Upper lobe of left lung (tissue), 6 donors: ENCODE measurements at regions not wholly inside any gene's neighbourhood (a gene's known extent, or its start where the extent isn't known, plus 50 kb on each side); places are given as distances from the start of the nearest gene placed in this dataset.

Experiments
- ATAC-seq, 2 donors: fragments of 200-7000 bp; cut with Tn5 transposase; one replicate each; pipeline ENCODE4 v1.9.1; 2022; ENCODE audit warnings: mild to moderate bottlenecking in 2 of 2, moderate library complexity in 2 of 2; ENCODE audit not compliant: low FRiP score in 2 of 2
- DNase-seq, 2 donors: peaks; one replicate each; pipeline ENCODE4 v3.0.0-alpha.2; 2019 to 2020
- H3K27ac ChIP-seq, 4 donors: fragments of 200-600 bp; sonication (generic); one replicate each; pipeline ENCODE4 v1.5.1; 2016 to 2019
- H3K27me3 ChIP-seq, 4 donors: fragments of 200-600 bp; sonication (generic); one replicate each; pipeline ENCODE4 v1.5.1; 2017 to 2019
- H3K36me3 ChIP-seq, 4 donors: fragments of 200-600 bp; sonication (generic); one replicate each; pipeline ENCODE4 v1.5.1; 2016 to 2019
- H3K4me1 ChIP-seq, 4 donors: fragments of 200-600 bp; sonication (generic); one replicate each; pipeline ENCODE4 v1.5.1; 2018 to 2019
- H3K4me3 ChIP-seq, 4 donors: fragments of 200-600 bp; sonication (generic); one replicate each; pipeline ENCODE4 v1.5.1; 2017 to 2019; ENCODE audit warnings: mild to moderate bottlenecking in 2 of 4, moderate library complexity in 1 of 4
- H3K9me3 ChIP-seq, 4 donors: fragments of 200-600 bp; sonication (generic); one replicate each; pipeline ENCODE4 v1.5.1; 2018 to 2019
- EP300 ChIP-seq, 4 donors: sonication (generic); formaldehyde crosslinking; IDR thresholded peaks; one replicate each; pipeline ENCODE4 v1.5.1; 2017; ENCODE audit warnings: antibody characterized with exemption in 4 of 4, control low read depth in 2 of 4
- POLR2A ChIP-seq, 4 donors: fragments of 450-650 bp; IDR thresholded peaks; one replicate each; pipeline ENCODE4 v1.5.1; 2016 to 2017; ENCODE audit warnings: antibody characterized with exemption in 4 of 4, mild to moderate bottlenecking in 2 of 4
- POLR2AphosphoS5 ChIP-seq, 2 donors: sonication (generic); formaldehyde crosslinking; IDR thresholded peaks; one replicate each; pipeline ENCODE4 v1.5.1; 2017; ENCODE audit warnings: antibody characterized with exemption in 2 of 2
- WGBS, 2 donors: methylation state at CpG; one replicate each; pipeline ENCODE4 v1.1.5; 2017 to 2018; 5-methylcytosine and 5-hydroxymethylcytosine counted together
- TF ChIP-seq, protein P1 (sequence below), 6 experiments: fragments of 450-650 bp in 4 of 6; fragments of 200-600 bp in 2 of 6; sonication (generic) in 2 of 6; IDR thresholded peaks; one replicate each; pipeline ENCODE4 v1.5.1; 2016 to 2019; ENCODE audit warnings: antibody characterized with exemption in 6 of 6
- donor health status: DM: no; HTN: no; CAD: no; lungs with moderate emphysema.
- donor health status: DM: no; HTN: yes; CAD: no; lungs with severe emphysema.

GRCh38 chr4:38491854-38492478 is 172.0 kb upstream of the KLF3 start:
- Histone ChIP-seq H3K27me3 (no peaks in the 10 kb centered on the region), H3K36me3 (no peaks in the 10 kb centered on the region), H3K27ac (no peak overlapping the region), H3K9me3 (no peaks in the 10 kb centered on the region), H3K4me3 (no peak overlapping the region), H3K4me1 (peaks cover 6 to 24% (median 10%) of the 10 kb centered on the region in 4 donors)
- DNase-seq, result no peak
- no peak for ATAC-seq
- 88 to 94% methylated on average over 3 of the region's 3 CpGs for WGBS, 2 donors
- TF ChIP-seq POLR2A (IDR thresholded peaks at IDR 0.05) (no peak), POLR2AphosphoS5 (IDR thresholded peaks at IDR 0.05) (no peak), EP300 (IDR thresholded peaks at IDR 0.05) (no peak)
- TF ChIP-seq, protein P1, sequence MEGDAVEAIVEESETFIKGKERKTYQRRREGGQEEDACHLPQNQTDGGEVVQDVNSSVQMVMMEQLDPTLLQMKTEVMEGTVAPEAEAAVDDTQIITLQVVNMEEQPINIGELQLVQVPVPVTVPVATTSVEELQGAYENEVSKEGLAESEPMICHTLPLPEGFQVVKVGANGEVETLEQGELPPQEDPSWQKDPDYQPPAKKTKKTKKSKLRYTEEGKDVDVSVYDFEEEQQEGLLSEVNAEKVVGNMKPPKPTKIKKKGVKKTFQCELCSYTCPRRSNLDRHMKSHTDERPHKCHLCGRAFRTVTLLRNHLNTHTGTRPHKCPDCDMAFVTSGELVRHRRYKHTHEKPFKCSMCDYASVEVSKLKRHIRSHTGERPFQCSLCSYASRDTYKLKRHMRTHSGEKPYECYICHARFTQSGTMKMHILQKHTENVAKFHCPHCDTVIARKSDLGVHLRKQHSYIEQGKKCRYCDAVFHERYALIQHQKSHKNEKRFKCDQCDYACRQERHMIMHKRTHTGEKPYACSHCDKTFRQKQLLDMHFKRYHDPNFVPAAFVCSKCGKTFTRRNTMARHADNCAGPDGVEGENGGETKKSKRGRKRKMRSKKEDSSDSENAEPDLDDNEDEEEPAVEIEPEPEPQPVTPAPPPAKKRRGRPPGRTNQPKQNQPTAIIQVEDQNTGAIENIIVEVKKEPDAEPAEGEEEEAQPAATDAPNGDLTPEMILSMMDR (IDR thresholded peaks at IDR 0.05), result no peak

DNA sequence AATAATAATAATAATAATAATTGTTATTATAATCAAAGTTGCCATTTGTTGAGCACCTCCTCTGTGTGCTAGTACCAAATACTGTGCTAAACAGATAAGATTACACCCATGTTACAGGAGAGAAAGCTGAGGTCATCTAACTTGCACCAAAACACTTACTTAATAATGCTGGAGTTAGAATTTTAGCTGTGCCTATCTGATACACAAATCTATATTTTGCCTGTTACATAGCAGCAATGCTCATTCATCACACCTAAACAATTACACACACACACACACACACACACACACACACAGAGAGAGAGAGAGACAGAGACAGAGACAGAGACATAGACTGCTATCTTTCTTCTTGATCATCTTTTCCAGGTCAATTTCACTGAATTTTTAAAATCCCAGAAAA is 170.9 kb upstream of the KLF3 start:
- Histone ChIP-seq H3K27ac (no peak overlapping the region), H3K36me3 (no peaks in the 10 kb centered on the region), H3K9me3 (no peaks in the 10 kb centered on the region), H3K4me3 (no peak overlapping the region), H3K27me3 (no peaks in the 10 kb centered on the region), H3K4me1 (peaks cover 6 to 24% (median 10%) of the 10 kb centered on the region in 4 donors)
- TF ChIP-seq POLR2A (IDR thresholded peaks at IDR 0.05) (no peak), POLR2AphosphoS5 (IDR thresholded peaks at IDR 0.05) (no peak), EP300 (IDR thresholded peaks at IDR 0.05) (no peak)
- TF ChIP-seq, protein P1 (IDR thresholded peaks at IDR 0.05), result no peak
- no peak for DNase-seq
- ATAC-seq, result no peak

DNA sequence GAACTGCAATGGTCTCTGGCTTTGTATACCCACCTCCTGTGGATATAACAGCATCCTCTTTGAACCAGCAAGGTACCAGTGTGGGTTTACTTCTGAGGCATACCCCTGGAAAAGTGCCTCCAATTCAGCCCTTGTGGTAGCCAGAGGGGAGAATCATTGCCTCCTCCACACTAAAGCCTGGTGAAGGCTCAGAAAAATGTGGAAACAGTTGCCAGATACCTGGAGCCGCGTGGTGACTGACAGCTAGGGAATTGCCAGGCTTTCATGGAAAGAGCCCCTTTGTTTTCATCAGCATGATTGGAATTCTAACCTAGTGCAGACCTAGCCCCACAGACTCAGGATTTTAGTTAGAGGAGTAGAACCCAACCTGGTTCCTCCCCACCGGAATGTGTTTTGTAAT is 168.6 kb upstream of the KLF3 start:
- TF ChIP-seq POLR2AphosphoS5 (IDR thresholded peaks at IDR 0.05) (no peak), POLR2A (IDR thresholded peaks at IDR 0.05) (no peak), EP300 (IDR thresholded peaks at IDR 0.05) (no peak)
- TF ChIP-seq, protein P1 (IDR thresholded peaks at IDR 0.05), result no peak
- Histone ChIP-seq H3K4me3 (no peak overlapping the region), H3K27ac (no peak overlapping the region), H3K9me3 (no peaks in the 10 kb centered on the region), H3K27me3 (no peaks in the 10 kb centered on the region), H3K4me1 (peaks cover 0 to 6% (median 2%) of the 10 kb centered on the region in 4 donors), H3K36me3 (no peaks in the 10 kb centered on the region)
- no peak for DNase-seq
- 88 to 95% methylated on average over 3 of the region's 3 CpGs for WGBS, 2 donors
- no peak for ATAC-seq

DNA sequence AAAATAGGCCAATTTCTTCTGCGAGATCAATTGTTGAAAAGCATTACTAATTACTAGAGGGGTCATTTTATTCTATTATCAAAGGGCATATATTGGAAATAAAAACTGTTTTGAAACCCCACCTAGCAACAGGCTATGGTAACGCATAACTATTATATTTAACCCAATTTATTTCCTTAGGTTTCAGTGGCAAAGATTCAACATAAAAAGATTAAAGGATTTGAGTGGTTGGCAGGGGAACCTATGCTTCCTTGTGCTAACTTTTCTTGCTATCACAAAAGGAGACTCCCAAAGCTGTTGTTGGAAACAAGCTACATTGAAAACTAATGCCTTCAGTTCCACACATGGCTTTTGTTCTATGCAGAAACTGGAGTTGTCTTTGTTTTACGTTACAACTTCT is 166.9 kb upstream of the KLF3 start:
- TF ChIP-seq, protein P1 (IDR thresholded peaks at IDR 0.05), result no peak
- no peak for TF ChIP-seq POLR2AphosphoS5 (IDR thresholded peaks at IDR 0.05)
- no peak for TF ChIP-seq POLR2A (IDR thresholded peaks at IDR 0.05)
- TF ChIP-seq EP300 (IDR thresholded peaks at IDR 0.05), result no peak
- 79 to 90% methylated on average over 3 of the region's 3 CpGs for WGBS, 2 donors

DNA sequence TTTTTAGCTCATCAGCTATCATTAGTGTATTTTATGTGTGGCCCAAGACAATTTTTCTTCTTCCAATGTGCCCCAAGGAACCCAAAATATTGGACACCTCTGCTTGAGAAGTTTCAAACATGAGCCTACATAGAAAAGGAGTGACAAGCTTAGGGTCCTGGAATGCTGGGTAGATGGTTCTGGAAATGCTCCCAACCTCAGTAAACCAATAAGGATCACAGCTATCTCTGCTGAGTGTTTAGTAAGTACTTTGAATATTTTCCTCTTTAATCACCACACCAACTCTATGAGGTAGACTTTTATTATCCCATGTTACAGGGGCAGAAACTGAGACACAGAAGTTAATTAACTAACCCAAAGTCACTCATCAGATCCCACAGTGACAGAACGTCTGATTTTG is 164.9 kb upstream of the KLF3 start:
- 88 to 100% methylated on average over 1 of the region's 1 CpG for WGBS, 2 donors
- H3K36me3 ChIP-seq, result no peaks in the 10 kb centered on the region
- no peak for ATAC-seq
- H3K4me1 ChIP-seq, result no peaks in the 10 kb centered on the region
- DNase-seq, result no peak
- H3K4me3 ChIP-seq, result no peak overlapping the region
- no peak for TF ChIP-seq EP300 (IDR thresholded peaks at IDR 0.05)
- no peak for TF ChIP-seq POLR2AphosphoS5 (IDR thresholded peaks at IDR 0.05)
- TF ChIP-seq, protein P1 (IDR thresholded peaks at IDR 0.05), result no peak
- TF ChIP-seq POLR2A (IDR thresholded peaks at IDR 0.05), result no peak
- no peaks in the 10 kb centered on the region for H3K9me3 ChIP-seq
- no peak overlapping the region for H3K27ac ChIP-seq
- H3K27me3 ChIP-seq, result no peaks in the 10 kb centered on the region

More for the DNA sequence above, 166.9 kb upstream of the KLF3 start:
- Histone ChIP-seq H3K4me3 (no peak overlapping the region), H3K4me1 (no peaks in the 10 kb centered on the region), H3K27me3 (no peaks in the 10 kb centered on the region), H3K36me3 (no peaks in the 10 kb centered on the region), H3K27ac (no peak overlapping the region), H3K9me3 (no peaks in the 10 kb centered on the region)
- ATAC-seq (no peak), DNase-seq (no peak)
